Peyer's patch (tissue), 4 donors: ENCODE measurements at regions not wholly inside any gene's neighbourhood (a gene's known extent, or its start where the extent isn't known, plus 50 kb on each side); places are given as distances from the start of the nearest gene placed in this dataset.

Experiments
- DNase-seq, 3 donors: peaks; one replicate each; pipeline ENCODE4 v3.0.0-alpha.2; 2017 to 2019
- H3K27ac ChIP-seq, 4 donors: fragments of 200-600 bp; sonication (generic); one replicate each; pipeline ENCODE4 v1.5.1; 2016 to 2019
- H3K27me3 ChIP-seq, 2 donors: fragments of 200-600 bp; sonication (generic); one replicate each; pipeline ENCODE4 v1.5.1; 2019
- H3K36me3 ChIP-seq, 3 donors: fragments of 200-600 bp; sonication (generic); one replicate each; pipeline ENCODE4 v1.5.1; 2016 to 2019
- H3K4me1 ChIP-seq, 4 donors: fragments of 200-600 bp; sonication (generic); one replicate each; pipeline ENCODE4 v1.5.1; 2016 to 2019
- H3K4me3 ChIP-seq, 4 donors: fragments of 200-600 bp; sonication (generic); 1 replicate in 3 of 4; 2 replicates in 1 of 4; pipeline ENCODE4 v1.5.1; 2016 to 2019; ENCODE audit warnings: mild to moderate bottlenecking in 1 of 4
- H3K9me3 ChIP-seq, 4 donors: fragments of 200-600 bp; sonication (generic); one replicate each; pipeline ENCODE4 v1.5.1; 2016 to 2019; ENCODE audit warnings: mild to moderate bottlenecking in 1 of 4
- CTCF ChIP-seq, 6 experiments: fragments of 450-650 bp in 4 of 6; fragments of 200-600 bp in 2 of 6; sonication (generic) in 1 of 6; IDR thresholded peaks; one replicate each; pipeline ENCODE4 v1.5.1; 2017 to 2019; ENCODE audit warnings: antibody characterized with exemption in 6 of 6, mild to moderate bottlenecking in 3 of 6, moderate library complexity in 1 of 6
- POLR2A ChIP-seq, 2 donors: fragments of 450-650 bp; IDR thresholded peaks; one replicate each; pipeline ENCODE4 v1.5.1; 2017; ENCODE audit warnings: antibody characterized with exemption in 2 of 2, mild to moderate bottlenecking in 2 of 2, moderate library complexity in 2 of 2

DNA sequence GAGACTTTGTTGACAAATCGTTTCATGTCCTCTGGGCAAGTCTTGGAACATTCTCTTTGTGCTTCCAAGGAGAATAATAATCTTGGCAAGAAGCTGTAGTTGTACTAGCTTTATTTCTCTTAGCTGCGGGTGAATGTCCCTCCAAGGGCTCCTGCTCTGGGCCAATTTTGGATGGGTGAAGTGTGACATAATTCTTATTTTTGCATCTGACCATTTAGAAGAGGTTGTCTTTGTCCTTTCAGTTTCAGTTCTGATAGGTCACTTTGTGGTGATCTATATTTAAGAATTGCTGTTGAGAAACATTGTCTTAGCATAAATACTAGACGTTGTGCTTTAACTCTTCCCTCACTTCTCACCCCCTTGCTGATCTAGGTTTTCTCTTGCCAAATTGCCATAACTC is 164.8 kb upstream of the RORA start:
- Histone ChIP-seq H3K4me3 (no peak overlapping the region), H3K27ac (no peak overlapping the region)

DNA sequence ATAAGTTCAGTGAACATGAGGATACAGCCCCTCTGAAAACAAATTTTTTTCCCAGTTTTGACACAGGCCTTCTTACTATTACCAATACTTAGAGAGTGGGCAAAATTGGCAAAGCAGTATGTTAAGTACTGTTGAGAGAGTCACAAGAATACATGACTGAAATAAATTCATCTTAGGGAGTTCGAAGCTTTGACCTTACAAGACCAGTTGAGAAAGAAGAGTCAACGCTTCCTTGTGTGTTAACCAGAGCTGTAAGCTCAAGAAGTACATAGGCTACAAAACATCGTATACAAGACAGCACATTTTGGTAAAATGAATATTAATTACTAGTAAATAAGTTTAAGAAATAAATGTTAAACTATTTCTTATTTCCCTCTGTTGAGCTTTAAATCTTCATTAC is 164.4 kb upstream of the RORA start:
- no peak overlapping the region for H3K27ac ChIP-seq

More for the DNA sequence above, 164.8 kb upstream of the RORA start:
- Histone ChIP-seq H3K9me3 (no peaks in the 10 kb centered on the region), H3K36me3 (no peaks in the 10 kb centered on the region), H3K4me1 (no peaks in the 10 kb centered on the region), H3K27me3 (no peaks in the 10 kb centered on the region)
- DNase-seq: no peak
- TF ChIP-seq POLR2A (IDR thresholded peaks at IDR 0.05) (no peak), CTCF (IDR thresholded peaks at IDR 0.05) (no peak)

DNA sequence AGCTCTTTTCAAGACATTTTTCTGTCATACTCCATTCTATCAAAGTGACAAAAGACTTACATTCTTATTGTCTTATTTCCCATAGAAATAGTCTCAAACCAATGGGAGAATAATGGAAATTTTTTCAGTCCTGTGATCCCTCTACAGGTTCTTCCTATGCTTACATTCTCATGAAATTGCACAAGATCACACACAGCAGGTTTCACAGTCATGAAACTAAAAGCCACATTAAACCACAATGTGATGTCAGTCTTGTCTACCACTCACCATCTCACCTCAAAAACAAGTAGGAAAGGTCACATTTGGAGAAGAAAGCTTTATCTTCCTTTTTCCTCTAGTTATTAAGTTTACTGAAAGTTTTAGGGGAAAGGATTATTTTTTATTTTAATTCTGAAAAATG is 161.0 kb upstream of the RORA start:
- Histone ChIP-seq H3K36me3 (no peaks in the 10 kb centered on the region), H3K4me1 (no peaks in the 10 kb centered on the region), H3K4me3 (no peak overlapping the region), H3K27me3 (no peaks in the 10 kb centered on the region), H3K27ac (no peak overlapping the region), H3K9me3 (no peaks in the 10 kb centered on the region)
- TF ChIP-seq CTCF (IDR thresholded peaks at IDR 0.05) (no peak), POLR2A (IDR thresholded peaks at IDR 0.05) (no peak)
- DNase-seq: no peak

More for the DNA sequence above, 164.4 kb upstream of the RORA start:
- Histone ChIP-seq H3K4me1 (no peaks in the 10 kb centered on the region), H3K27me3 (no peaks in the 10 kb centered on the region), H3K4me3 (no peak overlapping the region), H3K9me3 (no peaks in the 10 kb centered on the region), H3K36me3 (no peaks in the 10 kb centered on the region)
- DNase-seq: no peak
- TF ChIP-seq CTCF (IDR thresholded peaks at IDR 0.05) (no peak), POLR2A (IDR thresholded peaks at IDR 0.05) (no peak)

DNA sequence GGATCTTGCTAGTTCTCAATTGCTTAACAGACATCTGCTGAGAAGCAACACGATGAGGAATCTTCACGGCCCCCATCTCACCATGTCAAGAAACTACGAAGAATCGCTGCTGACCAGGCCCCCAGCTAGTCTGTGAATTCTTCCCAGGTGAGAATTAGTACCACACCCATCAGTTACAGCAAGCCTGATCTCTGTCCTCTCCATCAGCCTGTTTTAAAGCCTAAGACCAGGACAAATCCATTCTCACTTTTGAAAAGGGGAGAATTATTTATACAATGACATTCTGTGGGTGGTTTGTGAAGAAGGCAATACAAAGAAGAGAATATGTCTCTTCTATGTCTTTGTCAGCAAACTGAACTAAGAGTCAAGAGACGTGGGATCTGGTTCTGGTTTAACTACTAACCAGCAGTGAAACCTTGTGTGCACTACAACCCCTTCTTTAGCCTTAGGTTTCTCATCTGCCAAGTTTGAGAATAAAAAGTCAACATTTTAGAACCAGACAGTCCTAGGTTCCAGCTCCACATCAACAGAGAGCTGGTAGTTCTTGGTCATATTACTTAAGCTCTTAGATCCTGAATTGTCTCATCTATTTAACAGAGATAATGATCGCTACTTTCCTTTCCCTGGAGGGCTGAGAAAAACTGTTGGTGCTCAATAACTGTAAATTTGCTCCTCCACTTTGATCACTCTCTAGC is 160.4 kb upstream of the RORA start:
- TF ChIP-seq POLR2A (IDR thresholded peaks at IDR 0.05) (no peak), CTCF (IDR thresholded peaks at IDR 0.05) (no peak)
- no peak for DNase-seq

GRCh38 chr15:61387675-61388074 is 158.6 kb upstream of the RORA start:
- no peak for DNase-seq
- no peak for TF ChIP-seq CTCF (IDR thresholded peaks at IDR 0.05)
- no peak for TF ChIP-seq POLR2A (IDR thresholded peaks at IDR 0.05)
- Histone ChIP-seq H3K27me3 (no peaks in the 10 kb centered on the region), H3K9me3 (no peaks in the 10 kb centered on the region), H3K4me3 (no peak overlapping the region), H3K36me3 (no peaks in the 10 kb centered on the region), H3K4me1 (no peaks in the 10 kb centered on the region), H3K27ac (no peak overlapping the region)

More for the DNA sequence above, 160.4 kb upstream of the RORA start:
- Histone ChIP-seq H3K9me3 (no peaks in the 10 kb centered on the region), H3K4me1 (no peaks in the 10 kb centered on the region), H3K27ac (no peak overlapping the region), H3K4me3 (no peak overlapping the region), H3K36me3 (no peaks in the 10 kb centered on the region), H3K27me3 (no peaks in the 10 kb centered on the region)

DNA sequence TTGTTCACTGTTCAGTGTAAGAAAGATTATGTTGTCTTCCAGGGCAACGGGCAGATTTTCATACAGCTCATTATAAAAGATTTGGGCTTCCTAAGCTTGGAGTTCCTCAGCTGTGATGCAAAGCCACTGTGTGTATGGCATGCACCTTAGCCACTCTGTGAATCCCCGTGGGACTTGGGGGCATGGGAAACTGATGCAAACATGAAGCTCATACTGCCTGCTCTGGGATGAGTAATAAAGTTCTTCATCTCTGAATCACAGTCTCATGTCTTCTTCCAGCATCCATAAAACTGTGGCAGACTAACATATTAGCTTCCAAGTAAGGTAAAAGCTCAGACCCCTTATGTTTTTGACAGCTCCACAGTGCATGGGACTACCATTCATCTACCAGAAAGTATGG is 154.3 kb upstream of the RORA start:
- H3K9me3 ChIP-seq: no peaks in the 10 kb centered on the region
- H3K36me3 ChIP-seq: no peaks in the 10 kb centered on the region
- no peak for DNase-seq
- TF ChIP-seq CTCF (IDR thresholded peaks at IDR 0.05) (no peak), POLR2A (IDR thresholded peaks at IDR 0.05) (no peak)
- H3K27ac ChIP-seq: no peak overlapping the region
- no peak overlapping the region for H3K4me3 ChIP-seq
- no peaks in the 10 kb centered on the region for H3K4me1 ChIP-seq
- no peaks in the 10 kb centered on the region for H3K27me3 ChIP-seq
